ENCODE measurements at regions not wholly inside any gene's neighbourhood (a gene's known extent, or its start where the extent isn't known, plus 50 kb on each side); places are given as distances from the start of the nearest gene placed in this dataset.
"Not testable (repeated sequence)": the region's sequence is repeated elsewhere in the genome, so short reads cannot be mapped to it uniquely, and the experiment has no call there.

GRCh38 chr15:29648415-29648814, 173.9 kb downstream of the TJP1 start:
- H3K4me1 ChIP-seq; H3K36me3 ChIP-seq (replicated peaks); H3K4me3 ChIP-seq; in situ Hi-C loops (cut with MboI; ENCODE audit: low sequenced_read_pairs); H3K9me3 ChIP-seq; H3K27me3 ChIP-seq (ENCODE audit: low read depth); DNase-seq (ENCODE audit: low spot score in 2 of 2): not testable (repeated sequence)

- DNase-seq (ENCODE audit: low spot score in 2 of 2): no peak
- no peaks in the 10 kb centered on the region for H3K4me1 ChIP-seq
- H3K9me3 ChIP-seq: no peaks in the 10 kb centered on the region
- 0 out of 2 replicates have a peak, but pooled peaks cover under 1% of the 10 kb centered on the region for H3K27me3 ChIP-seq (ENCODE audit: low read depth)
- in situ Hi-C loops (cut with MboI; ENCODE audit: low sequenced_read_pairs): no loop called here
- H3K4me3 ChIP-seq: no peak overlapping the region
- no peaks in the 10 kb centered on the region for H3K36me3 ChIP-seq (replicated peaks)
These were observed 176.4 kb downstream of the TJP1 start for GRCh38 chr15:29645841-29646240.

- H3K9me3 ChIP-seq; H3K4me1 ChIP-seq; in situ Hi-C loops (cut with MboI; ENCODE audit: low sequenced_read_pairs); H3K4me3 ChIP-seq; DNase-seq (ENCODE audit: low spot score in 2 of 2); H3K36me3 ChIP-seq (replicated peaks); H3K27me3 ChIP-seq (ENCODE audit: low read depth): not testable (repeated sequence)
These were observed 177.9 kb downstream of the TJP1 start for GRCh38 chr15:29644361-29644760.

- no peak for DNase-seq (ENCODE audit: low spot score in 2 of 2)
- Histone ChIP-seq H3K36me3 (replicated peaks) (no peaks in the 10 kb centered on the region), H3K4me3 (no peak overlapping the region), H3K4me1 (no peaks in the 10 kb centered on the region), H3K9me3 (no peaks in the 10 kb centered on the region), H3K27me3 (ENCODE audit: low read depth) (0 out of 2 replicates have a peak, but pooled peaks cover 3% of the 10 kb centered on the region)
- in situ Hi-C loops (cut with MboI; ENCODE audit: low sequenced_read_pairs): no loop called here
These were observed 183.5 kb downstream of the TJP1 start for GRCh38 chr15:29638781-29639180.

- Histone ChIP-seq H3K27me3 (ENCODE audit: low read depth) (0 out of 2 replicates have a peak, but pooled peaks cover 3% of the 10 kb centered on the region), H3K4me3 (no peak overlapping the region), H3K9me3 (no peaks in the 10 kb centered on the region), H3K36me3 (replicated peaks) (no peaks in the 10 kb centered on the region), H3K4me1 (no peaks in the 10 kb centered on the region)
- in situ Hi-C loops (cut with MboI; ENCODE audit: low sequenced_read_pairs): no loop called here
- DNase-seq (ENCODE audit: low spot score in 2 of 2): no peak
These were observed 184.3 kb downstream of the TJP1 start for GRCh38 chr15:29638011-29638410.

- in situ Hi-C loops (cut with MboI; ENCODE audit: low sequenced_read_pairs): no loop called here
- H3K9me3 ChIP-seq: no peaks in the 10 kb centered on the region
- no peaks in the 10 kb centered on the region for H3K4me1 ChIP-seq
- 0 out of 2 replicates have a peak, but pooled peaks cover 3% of the 10 kb centered on the region for H3K27me3 ChIP-seq (ENCODE audit: low read depth)
- H3K4me3 ChIP-seq: no peak overlapping the region
- no peaks in the 10 kb centered on the region for H3K36me3 ChIP-seq (replicated peaks)
- no peak for DNase-seq (ENCODE audit: low spot score in 2 of 2)
These were observed 184.7 kb downstream of the TJP1 start for GRCh38 chr15:29637555-29637954.

GRCh38 chr15:29636921-29637320, 185.3 kb downstream of the TJP1 start:
- in situ Hi-C loops (cut with MboI; ENCODE audit: low sequenced_read_pairs): no loop called here
- H3K36me3 ChIP-seq (replicated peaks): no peaks in the 10 kb centered on the region
- DNase-seq (ENCODE audit: low spot score in 2 of 2): no peak
- H3K4me1 ChIP-seq: no peaks in the 10 kb centered on the region
- 0 out of 2 replicates have a peak, but pooled peaks cover 3% of the 10 kb centered on the region for H3K27me3 ChIP-seq (ENCODE audit: low read depth)
- no peak overlapping the region for H3K4me3 ChIP-seq
- H3K9me3 ChIP-seq: no peaks in the 10 kb centered on the region

GRCh38 chr15:29636140-29636539, 186.1 kb downstream of the TJP1 start:
- no peak for DNase-seq (ENCODE audit: low spot score in 2 of 2)
- in situ Hi-C loops (cut with MboI; ENCODE audit: low sequenced_read_pairs): no loop called here
- H3K4me1 ChIP-seq: no peaks in the 10 kb centered on the region
- H3K27me3 ChIP-seq (ENCODE audit: low read depth): 0 out of 2 replicates have a peak, but pooled peaks cover 3% of the 10 kb centered on the region
- H3K9me3 ChIP-seq: no peaks in the 10 kb centered on the region
- no peak overlapping the region for H3K4me3 ChIP-seq
- no peaks in the 10 kb centered on the region for H3K36me3 ChIP-seq (replicated peaks)

- DNase-seq (ENCODE audit: low spot score in 2 of 2): no peak
- Histone ChIP-seq H3K9me3 (no peaks in the 10 kb centered on the region), H3K4me1 (no peaks in the 10 kb centered on the region), H3K27me3 (ENCODE audit: low read depth) (no peaks in the 10 kb centered on the region), H3K36me3 (replicated peaks) (no peaks in the 10 kb centered on the region), H3K4me3 (no peak overlapping the region)
- in situ Hi-C loops (cut with MboI; ENCODE audit: low sequenced_read_pairs): no loop called here
These were observed 186.7 kb downstream of the TJP1 start for GRCh38 chr15:29635513-29636098.

GRCh38 chr15:29633971-29634370, 188.3 kb downstream of the TJP1 start:
- in situ Hi-C loops (cut with MboI; ENCODE audit: low sequenced_read_pairs): no loop called here
- no peak for DNase-seq (ENCODE audit: low spot score in 2 of 2)
- Histone ChIP-seq H3K4me3 (no peak overlapping the region), H3K9me3 (no peaks in the 10 kb centered on the region), H3K36me3 (replicated peaks) (no peaks in the 10 kb centered on the region), H3K4me1 (no peaks in the 10 kb centered on the region), H3K27me3 (ENCODE audit: low read depth) (no peaks in the 10 kb centered on the region)

- no peaks in the 10 kb centered on the region for H3K9me3 ChIP-seq
- in situ Hi-C loops (cut with MboI; ENCODE audit: low sequenced_read_pairs): no loop called here
These were observed 189.4 kb downstream of the TJP1 start for GRCh38 chr15:29632671-29633406.

GRCh38 chr15:29631076-29632070, 190.9 kb downstream of the TJP1 start:
- no peaks in the 10 kb centered on the region for H3K9me3 ChIP-seq
- H3K36me3 ChIP-seq (replicated peaks): no peaks in the 10 kb centered on the region
- in situ Hi-C loops (cut with MboI; ENCODE audit: low sequenced_read_pairs): no loop called here
- no peak for DNase-seq (ENCODE audit: low spot score in 2 of 2)
- no peaks in the 10 kb centered on the region; the same call in 1 of the 2 replicates for H3K27me3 ChIP-seq (ENCODE audit: low read depth)
- no peaks in the 10 kb centered on the region for H3K4me1 ChIP-seq
- H3K4me3 ChIP-seq: no peak overlapping the region

More at GRCh38 chr15:29632671-29633406, 189.4 kb downstream of the TJP1 start:
- Histone ChIP-seq H3K4me1 (no peaks in the 10 kb centered on the region), H3K27me3 (ENCODE audit: low read depth) (no peaks in the 10 kb centered on the region; the same call in 1 of the 2 replicates), H3K4me3 (no peak overlapping the region), H3K36me3 (replicated peaks) (no peaks in the 10 kb centered on the region)
- no peak for DNase-seq (ENCODE audit: low spot score in 2 of 2)

GRCh38 chr15:29624271-29624670, 198.0 kb downstream of the TJP1 start:
- H3K27me3 ChIP-seq (ENCODE audit: low read depth): no peaks in the 10 kb centered on the region; the same call in 1 of the 2 replicates
- no peak for DNase-seq (ENCODE audit: low spot score in 2 of 2)
- no peaks in the 10 kb centered on the region for H3K36me3 ChIP-seq (replicated peaks)
- H3K4me1 ChIP-seq: no peaks in the 10 kb centered on the region
- no peaks in the 10 kb centered on the region for H3K9me3 ChIP-seq
- in situ Hi-C loops (cut with MboI; ENCODE audit: low sequenced_read_pairs): no loop called here
- H3K4me3 ChIP-seq: no peak overlapping the region

All from HAP-1 (cell line).